ENCODE measurements at regions not wholly inside any gene's neighbourhood (a gene's known extent, or its start where the extent isn't known, plus 50 kb on each side); places are given as distances from the start of the nearest gene placed in this dataset.

GRCh38 chr3:176174060-176174459 is 1023.2 kb downstream of the TBL1XR1 start:
- DNase-seq (ENCODE audit: low read depth): no peak
- no peak overlapping the region for H3K4me3 ChIP-seq (ENCODE audit: low read depth, low read length)
- TF ChIP-seq CTCF (IDR thresholded peaks at IDR 0.05; ENCODE audit: insufficient read depth, low read depth, low read length): no peak

DNA sequence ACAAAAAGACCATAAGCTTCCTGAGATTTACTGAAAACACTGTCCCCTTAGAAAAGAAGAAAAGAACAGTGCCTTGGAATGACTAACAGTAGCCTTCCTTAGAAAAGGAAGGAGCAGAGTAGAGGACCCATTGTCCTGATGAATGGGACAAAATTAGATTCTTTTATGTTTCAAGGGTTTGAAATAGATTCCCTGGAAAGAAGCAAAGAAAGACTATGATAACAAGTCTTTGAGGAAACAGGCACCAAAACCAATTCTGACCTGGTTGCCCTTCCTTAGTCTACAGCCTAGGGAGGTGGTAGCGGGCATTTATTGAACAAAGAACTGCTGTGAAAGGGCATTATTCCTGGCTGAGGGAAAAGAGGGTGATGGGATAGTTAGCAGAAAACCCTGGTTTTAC is 1024.8 kb downstream of the TBL1XR1 start:
- TF ChIP-seq CTCF (IDR thresholded peaks at IDR 0.05; ENCODE audit: insufficient read depth, low read depth, low read length): no peak
- H3K4me3 ChIP-seq (ENCODE audit: low read depth, low read length): no peak overlapping the region
- no peak for DNase-seq (ENCODE audit: low read depth)

- no peak overlapping the region for H3K4me3 ChIP-seq (ENCODE audit: low read depth, low read length)
- DNase-seq (ENCODE audit: low read depth): no peak
- TF ChIP-seq CTCF (IDR thresholded peaks at IDR 0.05; ENCODE audit: insufficient read depth, low read depth, low read length): no peak
Observed at GRCh38 chr3:176167272-176167671, 1030.0 kb downstream of the TBL1XR1 start.

DNA sequence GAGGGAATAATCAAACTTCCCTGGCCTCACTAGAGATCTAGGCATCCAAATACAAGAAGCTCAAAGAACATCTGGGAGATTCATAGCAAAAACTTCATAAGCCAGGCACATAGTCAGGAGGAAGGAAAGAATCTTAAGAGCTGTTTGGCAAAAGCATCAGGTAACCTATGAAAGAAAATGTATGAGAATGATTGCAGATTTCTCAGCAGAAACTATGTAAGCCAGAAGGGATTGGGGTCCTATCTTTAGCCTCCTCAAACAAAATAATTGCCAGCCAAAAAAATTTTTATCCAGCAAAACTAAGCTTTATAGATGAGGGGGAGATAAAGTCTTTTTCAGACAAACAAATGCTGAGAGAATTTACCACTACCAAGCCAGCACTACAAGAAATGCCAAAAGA is 1036.3 kb downstream of the TBL1XR1 start:
- DNase-seq (ENCODE audit: low read depth): no peak
- no peak overlapping the region for H3K4me3 ChIP-seq (ENCODE audit: low read depth, low read length)
- no peak for TF ChIP-seq CTCF (IDR thresholded peaks at IDR 0.05; ENCODE audit: insufficient read depth, low read depth, low read length)

DNA sequence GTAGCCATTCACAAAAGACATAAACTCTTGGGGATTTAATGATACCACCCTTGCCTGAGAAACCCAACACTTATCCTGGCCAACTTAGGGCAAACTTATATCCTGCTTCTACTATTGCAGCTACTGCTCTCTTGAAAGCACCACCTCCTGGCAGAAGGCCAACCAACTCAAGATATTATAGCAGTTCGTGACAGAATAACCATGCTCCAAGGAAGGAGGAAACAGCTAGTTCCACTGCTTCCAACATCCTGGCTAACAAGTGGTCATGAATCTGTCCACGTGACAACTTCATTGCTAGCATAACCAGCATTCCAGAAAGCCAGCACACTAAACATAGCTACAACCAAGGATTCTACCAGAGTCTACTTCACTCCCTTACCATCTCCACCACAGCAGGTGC is 1037.5 kb downstream of the TBL1XR1 start:
- DNase-seq (ENCODE audit: low read depth): no peak
- TF ChIP-seq CTCF (IDR thresholded peaks at IDR 0.05; ENCODE audit: insufficient read depth, low read depth, low read length): no peak
- H3K4me3 ChIP-seq (ENCODE audit: low read depth, low read length): no peak overlapping the region

DNA sequence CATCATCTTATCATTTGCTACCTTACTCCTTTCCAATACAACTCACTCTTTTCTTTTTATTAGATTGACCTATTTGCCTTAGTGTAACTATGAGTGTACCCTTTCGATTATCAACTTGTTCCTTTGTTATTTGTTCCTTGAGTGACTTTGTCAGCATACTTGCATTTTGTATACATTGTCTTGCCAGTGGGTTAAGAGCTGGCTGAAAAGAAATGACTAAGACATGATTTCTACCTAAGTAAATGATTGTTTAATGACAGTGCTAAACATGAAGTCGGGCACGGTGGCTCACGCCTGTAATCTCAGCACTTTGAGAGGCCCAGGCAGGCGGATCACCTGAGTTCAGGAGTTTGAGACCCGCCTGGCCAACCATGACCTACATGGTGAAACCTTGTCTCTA is 1042.3 kb downstream of the TBL1XR1 start:
- no peak overlapping the region for H3K4me3 ChIP-seq (ENCODE audit: low read depth, low read length)
- DNase-seq (ENCODE audit: low read depth): no peak
- no peak for TF ChIP-seq CTCF (IDR thresholded peaks at IDR 0.05; ENCODE audit: insufficient read depth, low read depth, low read length)

- TF ChIP-seq CTCF (IDR thresholded peaks at IDR 0.05; ENCODE audit: insufficient read depth, low read depth, low read length): no peak
- DNase-seq (ENCODE audit: low read depth): no peak
Observed at GRCh38 chr3:176149567-176149966, 1047.7 kb downstream of the TBL1XR1 start.

More at GRCh38 chr3:176149567-176149966, 1047.7 kb downstream of the TBL1XR1 start:
- no peak overlapping the region for H3K4me3 ChIP-seq (ENCODE audit: low read depth, low read length)

Data from fibroblast of villous mesenchyme (primary cell).